ENCODE measurements at regions not wholly inside any gene's neighbourhood (a gene's known extent, or its start where the extent isn't known, plus 50 kb on each side); places are given as distances from the start of the nearest gene placed in this dataset.

DNA sequence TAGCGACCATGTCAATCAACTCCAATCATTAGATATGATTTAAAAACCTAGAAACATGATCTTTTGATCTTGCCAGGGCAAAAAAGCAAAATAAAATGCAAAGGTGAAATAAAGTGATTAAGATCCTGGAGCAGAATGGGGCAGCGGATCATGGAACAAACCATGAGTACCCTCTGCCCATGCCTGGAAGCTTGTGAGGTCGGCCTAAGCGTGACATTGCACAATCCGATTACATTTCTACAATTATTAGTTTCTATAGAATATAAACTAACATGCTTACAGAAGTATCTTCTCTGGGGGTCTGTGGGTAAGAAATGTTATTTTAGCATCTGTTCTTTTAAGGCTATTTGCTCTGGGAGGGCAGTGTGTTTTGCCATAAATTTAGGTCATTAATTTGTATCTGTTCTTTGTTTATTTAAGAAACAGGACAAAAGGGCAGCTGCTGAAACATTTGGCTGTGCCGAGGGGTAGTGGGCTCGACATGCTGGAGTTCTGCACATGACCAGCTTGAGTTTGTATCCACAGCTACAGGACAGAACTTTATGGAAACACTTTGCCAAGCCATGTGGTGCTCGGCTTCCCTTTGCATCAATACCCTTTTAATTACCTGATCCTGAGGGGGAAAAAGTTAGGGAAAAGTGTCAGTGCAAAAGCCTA is 55.9 kb downstream of the ZBTB18 start:
- TF ChIP-seq ZNF473 (tag by site-specific recombination; IDR thresholded peaks at IDR 0.05) (no peak), YY1 (tag by site-specific recombination; IDR thresholded peaks at IDR 0.05) (no peak), ZNF146 (tag by site-specific recombination; IDR thresholded peaks at IDR 0.05) (no peak), ZNF416 (tag by site-specific recombination; IDR thresholded peaks at IDR 0.05) (no peak)
- TF ChIP-seq, protein P1, sequence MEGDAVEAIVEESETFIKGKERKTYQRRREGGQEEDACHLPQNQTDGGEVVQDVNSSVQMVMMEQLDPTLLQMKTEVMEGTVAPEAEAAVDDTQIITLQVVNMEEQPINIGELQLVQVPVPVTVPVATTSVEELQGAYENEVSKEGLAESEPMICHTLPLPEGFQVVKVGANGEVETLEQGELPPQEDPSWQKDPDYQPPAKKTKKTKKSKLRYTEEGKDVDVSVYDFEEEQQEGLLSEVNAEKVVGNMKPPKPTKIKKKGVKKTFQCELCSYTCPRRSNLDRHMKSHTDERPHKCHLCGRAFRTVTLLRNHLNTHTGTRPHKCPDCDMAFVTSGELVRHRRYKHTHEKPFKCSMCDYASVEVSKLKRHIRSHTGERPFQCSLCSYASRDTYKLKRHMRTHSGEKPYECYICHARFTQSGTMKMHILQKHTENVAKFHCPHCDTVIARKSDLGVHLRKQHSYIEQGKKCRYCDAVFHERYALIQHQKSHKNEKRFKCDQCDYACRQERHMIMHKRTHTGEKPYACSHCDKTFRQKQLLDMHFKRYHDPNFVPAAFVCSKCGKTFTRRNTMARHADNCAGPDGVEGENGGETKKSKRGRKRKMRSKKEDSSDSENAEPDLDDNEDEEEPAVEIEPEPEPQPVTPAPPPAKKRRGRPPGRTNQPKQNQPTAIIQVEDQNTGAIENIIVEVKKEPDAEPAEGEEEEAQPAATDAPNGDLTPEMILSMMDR (tag by site-specific recombination; IDR thresholded peaks at IDR 0.05): no peak
- TF ChIP-seq, protein P2, sequence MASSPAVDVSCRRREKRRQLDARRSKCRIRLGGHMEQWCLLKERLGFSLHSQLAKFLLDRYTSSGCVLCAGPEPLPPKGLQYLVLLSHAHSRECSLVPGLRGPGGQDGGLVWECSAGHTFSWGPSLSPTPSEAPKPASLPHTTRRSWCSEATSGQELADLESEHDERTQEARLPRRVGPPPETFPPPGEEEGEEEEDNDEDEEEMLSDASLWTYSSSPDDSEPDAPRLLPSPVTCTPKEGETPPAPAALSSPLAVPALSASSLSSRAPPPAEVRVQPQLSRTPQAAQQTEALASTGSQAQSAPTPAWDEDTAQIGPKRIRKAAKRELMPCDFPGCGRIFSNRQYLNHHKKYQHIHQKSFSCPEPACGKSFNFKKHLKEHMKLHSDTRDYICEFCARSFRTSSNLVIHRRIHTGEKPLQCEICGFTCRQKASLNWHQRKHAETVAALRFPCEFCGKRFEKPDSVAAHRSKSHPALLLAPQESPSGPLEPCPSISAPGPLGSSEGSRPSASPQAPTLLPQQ (tag by site-specific recombination; IDR thresholded peaks at IDR 0.05): no peak
